ENCODE measurements at regions not wholly inside any gene's neighbourhood (a gene's known extent, or its start where the extent isn't known, plus 50 kb on each side); places are given as distances from the start of the nearest gene placed in this dataset.

GRCh38 chr10:107616463-107617410 lies 452.2 kb upstream of the SORCS1 start:
- intact Hi-C loops (cut with DNase I), result no loop called here
- no peaks in the 10 kb centered on the region for H3K27me3 ChIP-seq
- H3K36me3 ChIP-seq, result no peaks in the 10 kb centered on the region
- DNase-seq, result no peak
- no peaks in the 10 kb centered on the region for H3K9me3 ChIP-seq
- no peak overlapping the region for H3K27ac ChIP-seq
- H3K4me3 ChIP-seq, result no peak overlapping the region
- H3K4me1 ChIP-seq, result no peaks in the 10 kb centered on the region
- TF ChIP-seq POLR2AphosphoS5 (IDR thresholded peaks at IDR 0.05) (no peak), POLR2A (IDR thresholded peaks at IDR 0.05) (no peak), EP300 (IDR thresholded peaks at IDR 0.05) (no peak)
- TF ChIP-seq, protein P1, sequence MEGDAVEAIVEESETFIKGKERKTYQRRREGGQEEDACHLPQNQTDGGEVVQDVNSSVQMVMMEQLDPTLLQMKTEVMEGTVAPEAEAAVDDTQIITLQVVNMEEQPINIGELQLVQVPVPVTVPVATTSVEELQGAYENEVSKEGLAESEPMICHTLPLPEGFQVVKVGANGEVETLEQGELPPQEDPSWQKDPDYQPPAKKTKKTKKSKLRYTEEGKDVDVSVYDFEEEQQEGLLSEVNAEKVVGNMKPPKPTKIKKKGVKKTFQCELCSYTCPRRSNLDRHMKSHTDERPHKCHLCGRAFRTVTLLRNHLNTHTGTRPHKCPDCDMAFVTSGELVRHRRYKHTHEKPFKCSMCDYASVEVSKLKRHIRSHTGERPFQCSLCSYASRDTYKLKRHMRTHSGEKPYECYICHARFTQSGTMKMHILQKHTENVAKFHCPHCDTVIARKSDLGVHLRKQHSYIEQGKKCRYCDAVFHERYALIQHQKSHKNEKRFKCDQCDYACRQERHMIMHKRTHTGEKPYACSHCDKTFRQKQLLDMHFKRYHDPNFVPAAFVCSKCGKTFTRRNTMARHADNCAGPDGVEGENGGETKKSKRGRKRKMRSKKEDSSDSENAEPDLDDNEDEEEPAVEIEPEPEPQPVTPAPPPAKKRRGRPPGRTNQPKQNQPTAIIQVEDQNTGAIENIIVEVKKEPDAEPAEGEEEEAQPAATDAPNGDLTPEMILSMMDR (IDR thresholded peaks at IDR 0.05), result no peak
- 91 to 93% methylated on average over 4 of the region's 4 CpGs for WGBS, 2 donors

- intact Hi-C loops (cut with DNase I), result no loop called here
- H3K4me3 ChIP-seq, result no peak overlapping the region
Observed at GRCh38 chr10:107616031-107616430, 451.5 kb upstream of the SORCS1 start.

DNA sequence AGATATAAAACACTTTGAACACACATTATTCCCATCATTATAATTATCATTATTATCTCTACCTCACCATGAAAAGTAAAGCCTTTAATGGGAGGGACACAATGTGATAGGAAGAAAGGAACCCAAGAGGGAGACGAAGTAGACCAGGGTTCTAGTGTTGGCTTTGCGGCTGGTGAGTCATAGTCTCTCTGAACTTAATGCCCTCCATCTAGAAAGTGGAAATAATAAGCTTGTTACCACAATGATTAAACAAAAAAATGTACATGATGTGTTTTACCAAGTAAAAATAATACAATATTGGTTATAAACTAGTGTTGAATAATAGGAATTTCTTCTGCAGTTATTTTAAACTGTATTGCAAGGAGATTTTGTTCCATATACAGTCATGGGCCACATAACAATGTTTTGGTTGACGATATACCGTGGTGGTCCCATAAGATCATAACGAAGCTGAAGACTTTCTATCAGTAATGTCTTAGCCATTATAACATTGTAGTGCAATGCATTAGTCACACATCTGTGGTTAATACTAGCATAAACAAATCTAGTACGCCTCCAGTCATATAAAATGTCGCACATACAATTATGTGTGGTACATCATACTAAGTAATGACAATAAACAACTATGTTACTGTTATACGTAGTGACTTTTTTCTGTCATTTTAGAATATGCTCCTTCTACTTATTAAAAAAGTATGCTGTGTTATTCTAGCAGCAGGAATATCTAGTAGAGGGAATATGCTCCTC lies 450.6 kb upstream of the SORCS1 start:
- intact Hi-C loops (cut with DNase I), result no loop called here
- no peaks in the 10 kb centered on the region for H3K9me3 ChIP-seq
- no peaks in the 10 kb centered on the region for H3K36me3 ChIP-seq
- no peaks in the 10 kb centered on the region for H3K4me1 ChIP-seq
- no peak overlapping the region for H3K4me3 ChIP-seq
- no peak for TF ChIP-seq POLR2AphosphoS5 (IDR thresholded peaks at IDR 0.05)
- no peak for TF ChIP-seq POLR2A (IDR thresholded peaks at IDR 0.05)
- TF ChIP-seq, protein P1 (IDR thresholded peaks at IDR 0.05), result no peak
- no peak for TF ChIP-seq EP300 (IDR thresholded peaks at IDR 0.05)
- no peaks in the 10 kb centered on the region for H3K27me3 ChIP-seq
- DNase-seq, result no peak
- WGBS, 2 donors, result 73 to 83% methylated on average over 8 of the region's 8 CpGs
- no peak overlapping the region for H3K27ac ChIP-seq

More at GRCh38 chr10:107616031-107616430, 451.5 kb upstream of the SORCS1 start:
- Histone ChIP-seq H3K4me1 (no peaks in the 10 kb centered on the region), H3K9me3 (no peaks in the 10 kb centered on the region), H3K36me3 (no peaks in the 10 kb centered on the region), H3K27me3 (no peaks in the 10 kb centered on the region), H3K27ac (no peak overlapping the region)
- no peak for DNase-seq
- no peak for TF ChIP-seq POLR2AphosphoS5 (IDR thresholded peaks at IDR 0.05)
- TF ChIP-seq POLR2A (IDR thresholded peaks at IDR 0.05), result no peak
- TF ChIP-seq, protein P1 (IDR thresholded peaks at IDR 0.05), result no peak
- no peak for TF ChIP-seq EP300 (IDR thresholded peaks at IDR 0.05)

GRCh38 chr10:107611115-107611514 lies 446.6 kb upstream of the SORCS1 start:
- intact Hi-C loops (cut with DNase I), result no loop called here
- no peak for DNase-seq
- no peaks in the 10 kb centered on the region for H3K27me3 ChIP-seq

More at GRCh38 chr10:107611115-107611514, 446.6 kb upstream of the SORCS1 start:
- no peaks in the 10 kb centered on the region for H3K4me1 ChIP-seq
- H3K4me3 ChIP-seq, result no peak overlapping the region
- H3K36me3 ChIP-seq, result no peaks in the 10 kb centered on the region
- H3K9me3 ChIP-seq, result no peaks in the 10 kb centered on the region
- TF ChIP-seq POLR2AphosphoS5 (IDR thresholded peaks at IDR 0.05) (no peak), EP300 (IDR thresholded peaks at IDR 0.05) (no peak), POLR2A (IDR thresholded peaks at IDR 0.05) (no peak)
- TF ChIP-seq, protein P1 (IDR thresholded peaks at IDR 0.05), result no peak
- H3K27ac ChIP-seq, result no peak overlapping the region
